ENCODE measurements at regions not wholly inside any gene's neighbourhood (a gene's known extent, or its start where the extent isn't known, plus 50 kb on each side); places are given as distances from the start of the nearest gene placed in this dataset.
"Not testable (repeated sequence)": the region's sequence is repeated elsewhere in the genome, so short reads cannot be mapped to it uniquely, and the experiment has no call there.

GRCh38 chr3:139113231-139113992 lies 68.7 kb upstream of the PRR23C start:
- no peak for DNase-seq (ENCODE audit: low read depth in 4 of 4, low spot score in 3 of 4)

GRCh38 chr3:139113993-139114375 lies 69.3 kb upstream of the PRR23C start:
- no peak for DNase-seq (ENCODE audit: low read depth in 4 of 4, low spot score in 3 of 4)

DNA sequence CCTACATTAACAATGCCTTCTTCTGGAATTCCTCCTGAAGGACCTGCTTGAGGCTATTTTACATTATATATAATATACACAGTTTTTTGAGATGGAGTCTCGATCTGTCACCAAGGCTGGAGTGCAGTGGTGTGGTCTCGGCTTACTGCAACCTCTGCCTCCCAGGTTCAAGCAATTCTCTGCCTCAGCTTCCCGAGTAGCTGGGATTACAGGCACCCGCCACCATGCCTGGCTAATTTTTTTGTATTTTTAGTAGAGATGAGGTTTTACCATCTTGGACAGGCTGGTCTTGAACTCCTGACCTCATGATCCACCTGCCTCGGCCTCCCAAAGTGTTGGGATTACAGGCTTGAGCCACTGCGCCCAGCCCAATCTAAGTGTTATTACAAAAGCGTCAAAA lies 71.9 kb upstream of the PRR23C start:
- not testable (repeated sequence) for DNase-seq (ENCODE audit: low read depth in 4 of 4, low spot score in 3 of 4)

GRCh38 chr3:139117136-139117675 lies 72.5 kb upstream of the PRR23C start:
- no peak for DNase-seq (ENCODE audit: low read depth in 4 of 4, low spot score in 3 of 4)

DNA sequence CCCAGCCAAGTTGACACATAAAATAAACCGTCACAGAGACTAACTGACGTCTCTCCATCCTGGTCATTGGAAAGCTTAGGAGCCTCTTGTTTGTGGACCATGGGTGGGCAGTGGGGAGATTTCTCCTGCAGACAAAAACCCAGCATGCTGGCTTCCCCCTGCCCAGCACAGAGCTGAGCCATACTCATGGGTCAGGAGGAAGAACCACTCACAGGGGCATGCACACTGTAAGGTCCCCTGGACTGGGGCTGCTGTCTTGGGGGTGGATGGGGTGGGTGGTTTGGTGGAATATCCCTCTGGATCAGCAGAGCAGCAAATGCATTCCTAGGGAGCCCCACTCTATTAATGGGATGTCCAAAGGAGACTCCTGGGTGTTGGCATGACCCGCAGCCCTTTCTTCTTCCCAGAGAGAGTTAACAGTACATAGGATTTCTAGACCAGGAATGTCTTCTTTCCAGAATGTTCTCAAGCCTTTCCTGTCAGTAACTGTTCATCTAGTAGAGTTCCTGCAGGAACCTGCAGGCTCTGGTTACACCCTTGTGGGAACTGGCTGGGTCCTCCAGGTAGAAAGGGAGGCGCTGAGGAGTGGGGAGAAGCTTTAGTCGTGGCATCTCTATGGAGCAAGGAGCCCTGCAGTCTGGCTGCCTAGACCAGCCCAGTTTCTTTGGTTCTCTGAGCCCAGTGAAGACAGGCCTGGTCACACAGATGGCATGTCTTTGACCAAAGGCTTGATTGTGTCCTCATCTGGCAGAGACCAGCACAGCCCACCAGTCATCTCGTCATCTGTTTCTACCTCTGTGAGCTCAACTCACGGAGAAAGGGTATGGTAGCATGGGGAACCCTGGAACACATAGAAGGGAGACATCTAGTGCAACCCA lies 73.4 kb upstream of the PRR23C start:
- DNase-seq (ENCODE audit: low read depth in 4 of 4, low spot score in 3 of 4): no peak

DNA sequence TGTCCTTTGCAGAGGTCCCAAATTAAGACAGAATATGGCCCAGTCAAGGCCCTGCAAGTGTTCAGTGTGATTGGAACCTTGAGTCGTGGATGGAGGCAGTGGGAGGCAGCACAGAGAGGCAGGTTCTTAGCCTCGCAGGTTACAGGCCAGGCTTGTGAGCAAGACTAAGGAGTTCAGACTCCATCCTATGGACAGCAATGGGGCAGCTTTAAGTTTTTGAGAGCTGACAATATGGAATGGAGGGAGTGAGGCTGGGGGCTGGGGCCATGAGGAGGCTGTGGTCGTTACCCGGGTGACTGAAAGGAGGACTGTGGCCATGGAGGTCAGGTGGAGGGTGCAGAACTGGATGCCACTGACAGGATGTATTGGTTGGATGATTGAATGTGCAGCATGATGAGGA lies 74.1 kb upstream of the PRR23C start:
- no peak for DNase-seq (ENCODE audit: low read depth in 4 of 4, low spot score in 3 of 4)

DNA sequence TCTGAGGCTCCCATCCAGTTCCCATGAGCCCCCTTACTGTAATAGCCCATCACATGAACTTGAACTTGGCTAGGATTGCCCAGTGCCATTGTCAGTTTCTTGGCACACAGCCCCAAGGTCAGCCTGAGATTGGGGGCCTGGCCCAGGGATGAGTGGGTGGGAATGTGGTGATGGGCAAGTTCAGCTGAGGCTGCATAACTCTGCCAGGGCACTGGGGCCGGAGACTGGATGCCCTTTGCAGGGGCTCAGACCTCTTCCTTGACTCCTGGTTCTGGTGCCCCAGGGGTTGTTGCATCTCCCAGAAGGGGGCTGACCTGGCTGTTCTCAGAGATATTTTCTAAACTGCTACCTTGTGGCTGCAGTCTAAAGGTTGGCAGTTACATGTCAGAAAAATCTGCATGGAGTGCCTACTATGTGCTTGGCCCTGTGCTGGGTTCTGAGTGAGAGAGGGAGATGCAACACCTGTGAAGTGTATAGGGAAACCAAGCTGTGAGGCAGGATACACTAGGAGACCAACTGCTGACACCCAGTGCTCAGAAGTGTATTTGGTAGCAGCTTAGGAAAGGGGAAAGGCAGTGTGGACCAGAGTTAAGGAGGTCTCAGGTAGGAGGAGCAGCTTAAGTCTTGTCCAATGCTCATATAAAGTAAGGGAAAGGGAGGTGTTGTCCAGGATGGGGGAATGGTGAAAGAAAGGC lies 74.8 kb upstream of the PRR23C start:
- DNase-seq (ENCODE audit: low read depth in 4 of 4, low spot score in 3 of 4): no peak

- peak in 2 of 4 donors; percentile 18 to 40 for DNase-seq (ENCODE audit: low read depth in 4 of 4, low spot score in 3 of 4)
Observed at GRCh38 chr3:139120086-139121056, 75.7 kb upstream of the PRR23C start.

GRCh38 chr3:139121513-139122220 lies 77.0 kb upstream of the PRR23C start:
- no peak for DNase-seq (ENCODE audit: low read depth in 4 of 4, low spot score in 3 of 4)

DNA sequence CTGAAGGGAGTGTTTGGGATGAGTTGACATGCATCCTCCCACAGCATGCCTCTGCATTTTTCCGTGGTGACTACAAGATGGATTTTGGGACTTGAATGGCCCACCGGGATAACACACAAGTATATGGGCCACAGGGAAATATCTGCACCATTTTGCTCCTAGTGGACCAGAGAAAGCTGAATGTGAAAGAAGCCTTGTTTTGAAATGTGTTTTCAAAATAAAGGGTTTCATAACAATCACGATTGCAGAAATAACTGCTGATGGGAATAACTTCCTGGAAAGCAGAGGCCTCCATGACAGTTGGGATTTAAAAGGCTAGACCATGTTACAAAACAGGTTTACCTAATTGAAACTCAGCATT lies 77.5 kb upstream of the PRR23C start:
- DNase-seq (ENCODE audit: low read depth in 4 of 4, low spot score in 3 of 4): no peak

GRCh38 chr3:139122612-139123011 lies 77.9 kb upstream of the PRR23C start:
- no peak for DNase-seq (ENCODE audit: low read depth in 4 of 4, low spot score in 3 of 4)

- DNase-seq (ENCODE audit: low read depth in 4 of 4, low spot score in 3 of 4): no peak
Observed at GRCh38 chr3:139123377-139124095, 78.8 kb upstream of the PRR23C start.

DNA sequence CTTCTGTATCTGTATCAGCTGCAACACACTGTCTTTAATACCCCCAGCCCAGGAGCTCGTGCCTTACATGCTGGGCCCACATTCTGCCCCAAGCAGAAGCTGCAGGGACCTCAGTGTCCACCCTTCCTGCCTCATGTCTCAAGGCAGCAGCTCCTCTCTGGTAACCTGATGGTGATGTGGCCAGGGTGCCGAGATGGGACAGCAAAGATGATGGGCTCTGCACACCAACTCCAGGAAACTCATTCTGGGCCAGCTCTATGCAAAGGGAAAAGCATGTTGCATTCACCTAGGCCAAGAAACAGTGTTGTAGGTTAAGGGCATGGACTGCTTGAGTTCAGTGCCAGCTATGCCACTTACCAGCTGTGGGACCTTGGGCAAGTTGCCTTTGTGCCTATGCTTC lies 79.5 kb upstream of the PRR23C start:
- DNase-seq (ENCODE audit: low read depth in 4 of 4, low spot score in 3 of 4): no peak

DNA sequence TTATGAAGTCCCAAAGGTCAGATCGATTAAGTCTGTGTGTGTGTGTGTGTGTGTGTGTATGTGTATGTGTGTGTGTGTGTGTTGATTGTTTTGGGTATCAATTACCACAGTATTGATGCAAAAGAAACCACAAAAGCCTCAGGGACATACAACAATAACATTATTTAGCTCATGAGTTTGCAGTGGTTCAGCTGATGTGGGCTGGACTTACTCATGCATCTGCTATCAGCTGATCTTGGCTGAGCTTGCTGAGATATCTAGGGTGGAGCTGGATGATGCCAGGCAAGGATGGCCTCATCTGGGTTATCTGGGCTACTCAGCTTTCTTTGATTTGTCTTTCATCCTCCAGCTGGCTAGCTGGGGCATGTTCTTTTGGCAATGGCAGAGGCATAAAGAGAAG lies 82.4 kb upstream of the PRR23C start:
- no peak for DNase-seq (ENCODE audit: low read depth in 4 of 4, low spot score in 3 of 4)

DNA sequence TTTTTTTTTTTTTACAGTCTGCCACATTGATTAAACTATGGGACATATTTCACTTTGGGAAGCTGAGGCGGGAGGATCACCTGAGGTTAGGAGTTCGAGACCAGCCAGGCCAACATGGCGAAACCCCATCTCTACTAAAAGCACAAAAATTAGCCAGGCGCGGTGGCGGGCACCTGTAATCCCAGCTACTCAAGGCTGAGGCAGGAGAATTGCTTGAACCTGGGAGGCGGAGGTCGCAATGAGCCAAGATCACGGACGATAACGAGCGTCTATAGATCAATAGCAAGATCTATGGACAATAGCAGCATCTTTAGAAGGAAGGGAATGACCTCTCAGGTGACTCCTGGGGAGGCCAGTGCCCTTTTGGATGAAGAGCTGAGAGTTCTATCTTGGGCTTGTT lies 82.9 kb upstream of the PRR23C start:
- DNase-seq (ENCODE audit: low read depth in 4 of 4, low spot score in 3 of 4): not testable (repeated sequence)

DNA sequence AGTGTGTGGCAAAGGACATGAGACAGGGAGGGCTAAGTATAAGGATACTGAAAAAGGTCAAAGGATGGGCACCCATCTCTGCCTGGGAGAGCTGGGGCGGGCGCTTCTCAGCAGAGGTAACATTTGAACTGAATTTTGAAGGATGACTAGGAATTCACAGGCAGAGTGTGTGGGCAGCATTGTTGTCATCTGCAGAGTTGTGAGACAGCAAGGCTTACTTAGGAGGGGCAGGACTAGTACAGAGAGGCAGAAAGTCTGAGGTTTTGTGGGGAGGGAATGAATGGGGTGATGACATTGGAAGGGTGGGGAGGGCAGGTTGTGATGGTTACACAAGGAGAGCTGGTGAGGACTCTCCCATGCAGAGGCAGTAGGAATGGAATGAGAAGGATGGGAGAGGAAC lies 84.1 kb upstream of the PRR23C start:
- no peak for DNase-seq (ENCODE audit: low read depth in 4 of 4, low spot score in 3 of 4)

DNA sequence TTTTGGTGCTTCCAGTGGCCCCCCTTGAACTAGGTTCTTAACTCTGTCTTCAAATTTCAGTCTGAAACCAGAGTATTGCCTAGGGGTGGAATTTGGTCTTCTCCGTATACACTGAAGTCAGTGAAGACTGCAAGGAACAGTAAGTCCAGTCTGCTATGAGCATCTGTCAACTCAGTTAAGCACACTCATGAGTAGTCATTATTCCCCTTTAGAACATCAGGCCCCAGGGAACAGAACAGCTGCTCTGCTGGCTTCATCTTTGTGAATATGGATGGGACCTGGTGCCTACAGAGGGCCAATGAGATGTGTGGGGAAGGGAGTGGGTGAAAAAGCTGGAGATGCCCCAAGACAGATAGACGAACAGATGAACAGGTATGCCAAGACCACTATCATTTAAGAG lies 85.2 kb upstream of the PRR23C start:
- DNase-seq (ENCODE audit: low read depth in 4 of 4, low spot score in 3 of 4): no peak

DNA sequence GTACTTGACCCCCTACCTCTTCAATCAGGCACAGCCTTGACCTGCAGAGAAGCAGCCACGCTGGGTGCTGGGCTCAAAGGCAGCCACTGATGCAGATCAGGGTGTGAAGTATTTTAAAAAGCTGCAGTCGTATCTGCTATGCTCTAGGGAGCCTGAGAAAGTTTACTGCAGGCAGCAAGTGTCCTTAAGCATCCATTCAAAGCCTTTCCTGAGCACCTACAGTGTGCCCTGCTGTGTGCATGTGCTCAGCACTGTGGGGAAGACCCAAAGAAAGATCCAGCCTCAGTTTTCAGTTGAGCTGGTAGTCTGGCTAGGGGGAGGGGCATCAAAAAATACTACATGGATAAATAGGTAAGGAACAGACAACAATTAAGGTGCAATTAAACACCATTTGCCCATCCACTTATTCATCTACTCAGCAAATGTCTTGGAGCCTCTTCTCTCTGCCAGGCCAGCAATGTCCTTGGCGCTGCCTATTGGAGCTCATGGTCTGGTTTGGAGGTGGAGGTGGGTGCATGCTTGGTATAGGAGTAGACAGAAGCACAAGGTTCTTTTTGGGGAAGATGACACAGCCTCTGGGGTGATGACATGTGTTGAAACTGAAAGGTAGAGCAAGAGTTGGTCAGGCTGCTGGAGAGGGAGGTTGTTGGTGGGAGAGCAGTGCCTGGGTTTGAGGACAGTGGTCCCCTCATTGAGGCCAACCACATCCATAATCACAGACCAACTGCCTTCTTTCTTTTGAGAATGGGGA lies 85.9 kb upstream of the PRR23C start:
- no peak for DNase-seq (ENCODE audit: low read depth in 4 of 4, low spot score in 3 of 4)

All from right renal pelvis (tissue), 4 donors.